ENCODE measurements at regions not wholly inside any gene's neighbourhood (a gene's known extent, or its start where the extent isn't known, plus 50 kb on each side); places are given as distances from the start of the nearest gene placed in this dataset.

DNA sequence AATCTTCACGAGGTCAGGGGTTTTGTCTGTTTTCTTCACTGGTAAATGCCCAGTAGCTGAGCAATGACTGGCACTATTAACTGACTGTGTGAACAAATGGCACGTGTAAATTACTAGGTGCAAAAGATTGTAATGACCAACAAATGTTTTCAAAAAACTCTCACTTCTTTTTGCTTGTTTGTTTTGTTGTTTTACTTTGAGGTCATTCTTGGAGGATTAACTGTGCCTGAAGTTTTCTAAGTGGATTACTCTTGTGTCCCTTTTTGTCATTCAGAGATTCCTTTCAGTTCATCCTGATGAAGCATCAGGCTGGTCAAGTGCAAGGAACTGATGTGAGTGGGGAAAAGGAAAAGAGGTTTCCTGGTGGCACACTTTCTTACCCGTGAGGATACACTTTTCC lies 74.4 kb upstream of the PPP1R3C start:
- DNase-seq (ENCODE audit: low read depth, low spot score), result no peak
- Histone ChIP-seq H3K27me3 (ENCODE audit: control insufficient read depth, insufficient read depth, low read length) (peaks cover 15% of the 10 kb centered on the region; the same call in 1 of the 2 replicates), H3K4me3 (ENCODE audit: low read depth in 2 of 2, low read length in 2 of 2) (no peak overlapping the region), H3K27ac (ENCODE audit: low read length) (no peak overlapping the region), H3K36me3 (ENCODE audit: control insufficient read depth, insufficient read depth, low read length) (no peaks in the 10 kb centered on the region), H3K4me1 (ENCODE audit: control insufficient read depth, insufficient read depth, low read length) (no peaks in the 10 kb centered on the region), H3K9me3 (ENCODE audit: control insufficient read depth, insufficient read depth, low read depth, low read length) (no peaks in the 10 kb centered on the region)
- no peak for TF ChIP-seq REST (IDR thresholded peaks at IDR 0.05; ENCODE audit: insufficient read depth in 1 of 2, low read depth in 2 of 2, low read length in 1 of 2)
- no TSS peak for BruUV-seq (replicated peaks)
- intact Hi-C loops (cut with micrococcal nuclease; ENCODE audit: unreplicated experiment), result no loop called here
- no peak for ATAC-seq
- CTCF ChIA-PET, result no interaction called here
- POLR2A ChIA-PET, result no interaction called here
- in situ Hi-C loops (cut with HindIII; ENCODE audit: low pct_unique_long_range_greater_than_20kb, low sequenced_read_pairs), result no loop called here

DNA sequence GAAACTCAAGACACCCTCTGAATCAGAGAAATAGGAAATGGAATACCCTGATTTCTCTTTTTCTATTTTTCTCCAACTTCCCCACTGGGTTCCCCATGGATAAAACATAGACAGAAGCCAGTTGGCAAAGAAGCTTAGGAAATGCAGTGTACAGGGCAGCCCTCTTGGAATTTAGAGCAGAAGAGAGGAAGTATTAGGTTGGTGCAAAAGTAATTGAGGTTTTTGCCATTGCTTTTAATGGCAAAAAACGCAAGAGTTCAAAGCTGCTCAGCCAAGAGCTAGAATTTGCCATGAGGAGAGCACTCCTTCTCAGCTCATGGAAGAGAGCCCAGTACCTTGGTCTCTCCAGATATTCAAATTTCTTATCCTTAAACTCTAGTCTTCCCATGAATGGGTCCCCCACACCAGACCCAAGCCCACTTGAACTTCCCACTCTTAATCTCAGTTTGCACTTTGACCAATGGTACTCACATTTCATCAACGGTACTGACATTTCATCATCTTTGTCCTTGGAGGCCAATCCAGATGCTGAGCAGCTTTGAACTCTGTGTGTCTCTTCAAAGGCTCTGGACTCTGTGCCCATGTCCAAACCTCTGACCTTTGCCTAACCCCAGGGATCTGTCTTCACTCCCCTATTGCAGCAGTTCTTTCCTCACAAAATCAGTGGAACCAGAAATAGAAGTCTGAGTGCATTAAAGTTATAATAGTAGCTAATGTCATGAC lies 73.2 kb upstream of the PPP1R3C start:
- POLR2A ChIA-PET, result no interaction called here
- no TSS peak for BruUV-seq (replicated peaks)
- Histone ChIP-seq H3K9me3 (ENCODE audit: control insufficient read depth, insufficient read depth, low read depth, low read length) (no peaks in the 10 kb centered on the region), H3K27me3 (ENCODE audit: control insufficient read depth, insufficient read depth, low read length) (peaks cover 15% of the 10 kb centered on the region; the same call in 1 of the 2 replicates), H3K4me3 (ENCODE audit: low read depth in 2 of 2, low read length in 2 of 2) (no peak overlapping the region), H3K4me1 (ENCODE audit: control insufficient read depth, insufficient read depth, low read length) (no peaks in the 10 kb centered on the region), H3K27ac (ENCODE audit: low read length) (no peak overlapping the region), H3K36me3 (ENCODE audit: control insufficient read depth, insufficient read depth, low read length) (no peaks in the 10 kb centered on the region)
- intact Hi-C loops (cut with micrococcal nuclease; ENCODE audit: unreplicated experiment) (no loop called here), in situ Hi-C loops (cut with HindIII; ENCODE audit: low pct_unique_long_range_greater_than_20kb, low sequenced_read_pairs) (no loop called here)
- no peak for DNase-seq (ENCODE audit: low read depth, low spot score)
- no peak for ATAC-seq
- CTCF ChIA-PET, result no interaction called here
- TF ChIP-seq CTCF (IDR thresholded peaks at IDR 0.05) (no peak), REST (IDR thresholded peaks at IDR 0.05; ENCODE audit: insufficient read depth in 1 of 2, low read depth in 2 of 2, low read length in 1 of 2) (no peak), POLR2AphosphoS5 (IDR thresholded peaks at IDR 0.05; ENCODE audit: low read depth, low read length) (no peak), SIN3A (IDR thresholded peaks at IDR 0.05; ENCODE audit: borderline replicate concordance, insufficient read depth, low read depth, low read length) (no peak)

Measured in Panc1 (cell line).